Hepatocyte (in vitro differentiated cells): ENCODE measurements at regions not wholly inside any gene's neighbourhood (a gene's known extent, or its start where the extent isn't known, plus 50 kb on each side); places are given as distances from the start of the nearest gene placed in this dataset.

Experiments used
- CTCF ChIP-seq: fragments of 200-600 bp; sonication (generic); IDR thresholded peaks from 2 replicates; pipeline ENCODE4 v1.5.1; 2016; ENCODE audit warnings: antibody characterized with exemption, mild to moderate bottlenecking; ENCODE audit not compliant: poor library complexity
- EZH2 ChIP-seq: fragments of 200-600 bp; sonication (generic); IDR thresholded peaks from 2 replicates; pipeline ENCODE4 v1.6.1; 2016; ENCODE audit warnings: antibody characterized with exemption, mild to moderate bottlenecking, borderline replicate concordance
- EZH2phosphoT487 ChIP-seq: fragments of 200-600 bp; sonication (generic); IDR thresholded peaks from one replicate; pipeline ENCODE4 v1.6.1; 2018; ENCODE audit warnings: antibody characterized with exemption, mild to moderate bottlenecking, low read depth, moderate library complexity; ENCODE audit not compliant: unreplicated experiment, severe bottlenecking

DNA sequence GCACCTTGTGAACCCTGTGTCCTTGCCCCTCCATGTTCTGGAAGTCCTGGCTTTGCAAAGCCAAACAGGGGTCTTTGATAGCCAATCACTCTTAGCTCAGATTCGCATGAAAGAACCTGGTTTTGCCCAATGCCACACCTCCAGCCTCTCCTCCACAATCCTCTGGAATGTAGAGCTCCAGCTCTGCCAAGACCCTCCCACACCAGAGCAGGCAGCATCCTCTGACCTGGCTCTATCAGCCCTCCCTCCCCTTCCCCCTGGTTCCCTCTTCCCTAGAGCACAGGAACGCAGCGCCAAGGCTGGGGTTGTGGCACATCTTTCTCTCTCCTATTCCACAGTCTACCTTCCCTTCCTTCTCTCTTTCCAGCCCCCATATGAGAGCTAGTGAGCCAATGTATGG, 133.3 kb downstream of the RPLP1 start:
- TF ChIP-seq CTCF: no peak
- no peak for TF ChIP-seq EZH2phosphoT487
- TF ChIP-seq EZH2: no peak
